OCI-LY7 (cell line): ENCODE measurements at regions not wholly inside any gene's neighbourhood (a gene's known extent, or its start where the extent isn't known, plus 50 kb on each side); places are given as distances from the start of the nearest gene placed in this dataset.

ENCODE experiments used
- BruUV-seq: library from RNA; stranded (reverse); fragments of 400-500 nt; replicated peaks from 2 replicates; lab custom pipeline; 2021; lab: Mats Ljungman, UMichigan
- CTCF ChIA-PET: fragments of 300-600 bp; sonication (Branson Sonifier 250); formaldehyde crosslinking; loops from one replicate; lab custom pipeline; 2022; ENCODE audit warnings: antibody characterized with exemption; ENCODE audit not compliant: unreplicated experiment; lab: Charles Lee
- POLR2A ChIA-PET: fragments of 300-600 bp; sonication (Branson Sonifier 250); formaldehyde crosslinking; loops from one replicate; lab custom pipeline; 2022; ENCODE audit warnings: antibody characterized with exemption; lab: Charles Lee
- DNase-seq: peaks from one replicate; pipeline ENCODE4 v3.0.0-alpha.2; 2015; ENCODE audit warnings: low spot score
- H2AFZ ChIP-seq: fragments of 200-600 bp; sonication (generic), shearing (Covaris generic); 2 replicates; pipeline ENCODE4 v1.6.1; 2014; ENCODE audit warnings: mild to moderate bottlenecking, antibody characterized with exemption, low read length, moderate library complexity
- H3K27ac ChIP-seq: fragments of 200-600 bp; sonication (generic); 2 replicates; pipeline ENCODE4 v1.5.1; 2014; ENCODE audit warnings: mixed run types, low read depth, mild to moderate bottlenecking, moderate library complexity, low read length, inconsistent platforms; ENCODE audit not compliant: poor library complexity, severe bottlenecking
- H3K36me3 ChIP-seq: fragments of 200-600 bp; sonication (generic); 2 replicates; pipeline ENCODE4 v1.6.1; 2014; ENCODE audit warnings: mild to moderate bottlenecking, antibody characterized with exemption, low read length, moderate library complexity, mixed read lengths; ENCODE audit not compliant: insufficient read depth
- H3K4me1 ChIP-seq: fragments of 200-600 bp; sonication (generic); 2 replicates; pipeline ENCODE4 v1.5.1; 2014; ENCODE audit warnings: mild to moderate bottlenecking, low read length; ENCODE audit not compliant: insufficient read depth, poor library complexity, severe bottlenecking
- H3K4me2 ChIP-seq: fragments of 200-600 bp; sonication (generic); 2 replicates; pipeline ENCODE4 v1.6.1; 2014; ENCODE audit warnings: mild to moderate bottlenecking, low read length
- H3K4me3 ChIP-seq: fragments of 200-600 bp; sonication (generic); 2 replicates; pipeline ENCODE4 v1.5.1; 2014; ENCODE audit warnings: mild to moderate bottlenecking, low read depth, low read length; ENCODE audit not compliant: poor library complexity, severe bottlenecking
- H3K79me2 ChIP-seq: fragments of 200-600 bp; sonication (generic); 2 replicates; pipeline ENCODE4 v1.6.1; 2016; ENCODE audit warnings: low read depth, mild to moderate bottlenecking, low read length, moderate library complexity, mixed read lengths; ENCODE audit not compliant: insufficient read depth
- H3K9me2 ChIP-seq: fragments of 200-600 bp; sonication (generic); 2 replicates; pipeline ENCODE4 v1.6.1; 2016; ENCODE audit warnings: mild to moderate bottlenecking, low read length, mixed read lengths; ENCODE audit not compliant: insufficient read depth
- H3K9me3 ChIP-seq: fragments of 200-600 bp; sonication (generic); 2 replicates; pipeline ENCODE4 v1.6.1; 2014; ENCODE audit warnings: mild to moderate bottlenecking, mixed run types, low read length, mixed read lengths
- H4K20me1 ChIP-seq: fragments of 200-600 bp; sonication (generic); 2 replicates; pipeline ENCODE4 v1.6.1; 2014; ENCODE audit warnings: mild to moderate bottlenecking, antibody characterized with exemption, low read length, moderate library complexity, mixed read lengths; ENCODE audit not compliant: insufficient read depth
- EZH2phosphoT487 ChIP-seq: fragments of 200-600 bp; sonication (generic); IDR thresholded peaks from 2 replicates; pipeline ENCODE4 v1.6.1; 2018; ENCODE audit warnings: low read depth, borderline replicate concordance, mild to moderate bottlenecking, mixed run types, antibody characterized with exemption, low read length, moderate library complexity, mixed read lengths
- intact Hi-C: fragments of 100-400 bp; cut with micrococcal nuclease; formaldehyde crosslinking; loops from one replicate; pipeline ENCODE4 v1.10.0; 2022; ENCODE audit not compliant: unreplicated experiment
- TF ChIP-seq, protein P1 (sequence below): fragments of 200-600 bp; sonication (generic); conservative IDR thresholded peaks from 2 replicates; pipeline ENCODE4 v1.5.1; 2014; ENCODE audit warnings: mild to moderate bottlenecking, antibody characterized with exemption, low read length, moderate library complexity, mixed read lengths

DNA sequence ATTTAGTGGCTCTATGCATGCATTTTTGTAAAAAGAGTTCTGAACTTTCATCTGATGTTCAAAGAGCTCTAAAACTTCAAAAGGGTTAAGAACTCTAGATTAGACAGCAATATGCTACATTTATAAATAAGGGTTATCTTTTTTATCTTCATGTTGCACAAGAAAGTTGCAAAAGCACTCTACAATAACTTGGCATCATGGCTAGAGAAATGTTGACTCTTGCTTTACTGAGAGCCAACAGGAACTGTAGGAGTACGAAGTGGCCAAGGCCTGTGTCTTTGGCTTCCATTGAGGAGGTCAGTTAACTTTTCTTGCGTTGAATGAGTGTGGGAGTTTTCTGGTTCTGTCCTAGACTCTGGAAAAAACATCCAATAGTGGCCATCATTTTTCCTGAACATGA lies 516.9 kb downstream of the TFAP2B start:
- H3K4me2 ChIP-seq, result no peak overlapping the region
- no peak for DNase-seq
- H3K9me3 ChIP-seq, result no peaks in the 10 kb centered on the region
- CTCF ChIA-PET, result no interaction called here
- no peak overlapping the region for H3K27ac ChIP-seq
- no peak for TF ChIP-seq EZH2phosphoT487
- TF ChIP-seq, protein P1, sequence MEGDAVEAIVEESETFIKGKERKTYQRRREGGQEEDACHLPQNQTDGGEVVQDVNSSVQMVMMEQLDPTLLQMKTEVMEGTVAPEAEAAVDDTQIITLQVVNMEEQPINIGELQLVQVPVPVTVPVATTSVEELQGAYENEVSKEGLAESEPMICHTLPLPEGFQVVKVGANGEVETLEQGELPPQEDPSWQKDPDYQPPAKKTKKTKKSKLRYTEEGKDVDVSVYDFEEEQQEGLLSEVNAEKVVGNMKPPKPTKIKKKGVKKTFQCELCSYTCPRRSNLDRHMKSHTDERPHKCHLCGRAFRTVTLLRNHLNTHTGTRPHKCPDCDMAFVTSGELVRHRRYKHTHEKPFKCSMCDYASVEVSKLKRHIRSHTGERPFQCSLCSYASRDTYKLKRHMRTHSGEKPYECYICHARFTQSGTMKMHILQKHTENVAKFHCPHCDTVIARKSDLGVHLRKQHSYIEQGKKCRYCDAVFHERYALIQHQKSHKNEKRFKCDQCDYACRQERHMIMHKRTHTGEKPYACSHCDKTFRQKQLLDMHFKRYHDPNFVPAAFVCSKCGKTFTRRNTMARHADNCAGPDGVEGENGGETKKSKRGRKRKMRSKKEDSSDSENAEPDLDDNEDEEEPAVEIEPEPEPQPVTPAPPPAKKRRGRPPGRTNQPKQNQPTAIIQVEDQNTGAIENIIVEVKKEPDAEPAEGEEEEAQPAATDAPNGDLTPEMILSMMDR, result no peak
- no peaks in the 10 kb centered on the region for H4K20me1 ChIP-seq
- H3K36me3 ChIP-seq, result no peaks in the 10 kb centered on the region
- no peak overlapping the region for H2AFZ ChIP-seq
- no TSS peak for BruUV-seq
- H3K9me2 ChIP-seq, result no peaks in the 10 kb centered on the region
- H3K79me2 ChIP-seq, result no peaks in the 10 kb centered on the region
- H3K4me1 ChIP-seq, result no peaks in the 10 kb centered on the region
- intact Hi-C loops, result no loop called here
- no peak overlapping the region for H3K4me3 ChIP-seq
- POLR2A ChIA-PET, result no interaction called here

DNA sequence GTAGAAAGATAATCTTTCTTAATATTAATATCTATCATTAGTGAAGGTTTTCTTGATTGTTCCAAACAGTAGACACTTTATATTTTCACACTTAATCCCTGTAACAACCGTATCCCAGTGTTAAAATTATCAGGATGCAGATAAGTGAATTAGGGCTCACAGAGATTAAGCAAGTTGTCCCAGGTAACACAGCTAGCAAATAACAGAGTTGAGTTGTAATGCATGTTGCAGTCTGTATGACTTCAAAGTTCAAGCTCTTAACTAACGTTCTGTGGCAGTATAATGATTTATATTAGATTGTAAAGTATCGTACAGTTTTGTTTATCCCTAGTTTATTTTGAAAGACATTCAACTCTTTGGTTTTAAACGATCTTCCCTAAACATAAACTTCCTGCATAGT lies 517.5 kb downstream of the TFAP2B start:
- intact Hi-C loops, result no loop called here
- TF ChIP-seq, protein P1, result no peak
- TF ChIP-seq EZH2phosphoT487, result no peak
- POLR2A ChIA-PET, result interaction anchor here (0.7 to 1.1 kb wide), 2 partner anchors 8 to 515 kb away, joined by 3 read pairs; no protein-coding TSS in a partner anchor
- Histone ChIP-seq H4K20me1 (no peaks in the 10 kb centered on the region), H3K4me3 (no peak overlapping the region), H3K4me2 (no peak overlapping the region), H3K9me2 (no peaks in the 10 kb centered on the region), H3K27ac (no peak overlapping the region), H3K79me2 (no peaks in the 10 kb centered on the region), H3K9me3 (no peaks in the 10 kb centered on the region), H3K36me3 (no peaks in the 10 kb centered on the region), H2AFZ (no peak overlapping the region), H3K4me1 (no peaks in the 10 kb centered on the region)
- no peak for DNase-seq
- CTCF ChIA-PET, result no interaction called here
- BruUV-seq, result no TSS peak

- ChIA-PET POLR2A (interaction anchor here (1.1 kb wide), 1 partner anchor 9 kb away, joined by 3 read pairs; no protein-coding TSS in a partner anchor), CTCF (no interaction called here)
- no peak for DNase-seq
- Histone ChIP-seq H3K9me3 (no peaks in the 10 kb centered on the region), H3K4me1 (no peaks in the 10 kb centered on the region), H3K4me2 (no peak overlapping the region), H3K27ac (no peak overlapping the region), H3K36me3 (no peaks in the 10 kb centered on the region), H3K79me2 (no peaks in the 10 kb centered on the region), H2AFZ (no peak overlapping the region), H4K20me1 (no peaks in the 10 kb centered on the region), H3K4me3 (no peak overlapping the region), H3K9me2 (no peaks in the 10 kb centered on the region)
- intact Hi-C loops, result no loop called here
- BruUV-seq, result no TSS peak
- TF ChIP-seq, protein P1, result no peak
- TF ChIP-seq EZH2phosphoT487, result no peak
Measured at GRCh38 chr6:51337277-51337676, 518.6 kb downstream of the TFAP2B start.
